Right kidney (tissue), 1 donor: ENCODE measurements at regions not wholly inside any gene's neighbourhood (a gene's known extent, or its start where the extent isn't known, plus 50 kb on each side); places are given as distances from the start of the nearest gene placed in this dataset.
"Not testable (repeated sequence)": the region's sequence is repeated elsewhere in the genome, so short reads cannot be mapped to it uniquely, and the experiment has no call there.

Experiments used
- DNase-seq: peaks from one replicate; pipeline ENCODE4 v3.0.0-alpha.2; 2016

GRCh38 chr13:112145551-112146360 is 78.8 kb downstream of the SOX1 start:
- DNase-seq: no peak

- no peak for DNase-seq
These were observed 83.4 kb downstream of the SOX1 start for GRCh38 chr13:112150352-112150751.

- DNase-seq: no peak
These were observed 85.9 kb downstream of the SOX1 start for GRCh38 chr13:112152846-112153245.

DNA sequence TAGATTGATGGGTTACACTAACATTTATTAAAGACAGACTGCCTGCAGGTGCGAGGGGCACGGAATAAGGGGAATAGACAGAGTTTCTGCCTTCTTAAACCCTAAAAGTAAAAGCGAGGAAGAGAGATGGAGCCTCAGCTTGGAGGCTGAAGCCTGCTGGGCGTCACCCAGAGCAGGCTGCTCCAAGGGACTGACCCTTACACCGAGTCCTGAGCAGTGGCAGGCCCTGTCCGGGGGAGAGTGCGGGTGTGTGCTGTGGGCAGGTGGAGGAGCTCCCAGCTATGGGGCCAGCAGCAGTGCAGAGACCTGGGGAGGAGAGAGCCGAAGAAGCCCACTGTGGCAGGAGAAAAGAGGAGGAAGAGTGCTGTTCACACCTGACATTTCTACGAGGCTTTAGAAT is 86.4 kb downstream of the SOX1 start:
- DNase-seq: no peak

DNA sequence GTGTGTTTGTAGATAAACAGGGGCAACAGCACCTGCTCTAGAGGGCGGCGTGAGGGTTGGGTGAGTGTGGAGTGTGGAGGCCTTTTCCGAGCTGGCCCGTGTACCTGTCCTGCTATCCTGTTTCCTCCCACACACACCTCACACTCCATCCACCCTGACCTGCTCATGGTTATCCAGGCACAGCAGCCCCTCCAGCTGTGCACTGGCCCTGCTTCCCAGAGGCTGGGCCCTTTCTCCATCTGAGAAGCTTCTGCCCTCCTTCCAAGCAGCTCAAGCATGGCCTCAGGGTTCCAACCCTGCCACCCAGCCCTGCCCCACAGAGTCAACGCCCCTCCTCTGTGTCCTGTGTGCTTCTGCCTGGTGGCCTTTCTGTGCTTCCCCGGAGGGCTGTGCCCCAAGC is 86.9 kb downstream of the SOX1 start:
- no peak for DNase-seq

GRCh38 chr13:112154301-112155060 is 87.5 kb downstream of the SOX1 start:
- DNase-seq: no peak

DNA sequence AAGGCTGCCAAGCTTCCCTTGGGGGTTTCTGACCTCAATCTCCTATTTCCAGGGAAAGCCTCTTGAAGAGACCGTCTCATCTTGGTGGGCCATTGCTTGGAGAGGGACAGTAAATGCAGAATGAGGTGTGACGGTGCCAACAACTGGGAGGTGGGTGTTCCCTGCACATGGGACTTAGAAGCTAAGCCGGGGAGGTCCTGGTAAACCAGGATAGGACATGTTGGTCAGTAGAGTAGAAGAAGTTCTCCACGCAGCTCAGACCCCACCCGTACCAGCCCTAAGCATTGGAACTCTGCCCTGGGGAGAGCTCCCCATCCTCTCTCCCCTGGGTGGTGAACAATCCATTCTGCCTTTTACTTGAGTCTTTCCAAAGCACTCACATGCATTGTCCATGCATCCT is 92.0 kb downstream of the SOX1 start:
- no peak for DNase-seq

DNA sequence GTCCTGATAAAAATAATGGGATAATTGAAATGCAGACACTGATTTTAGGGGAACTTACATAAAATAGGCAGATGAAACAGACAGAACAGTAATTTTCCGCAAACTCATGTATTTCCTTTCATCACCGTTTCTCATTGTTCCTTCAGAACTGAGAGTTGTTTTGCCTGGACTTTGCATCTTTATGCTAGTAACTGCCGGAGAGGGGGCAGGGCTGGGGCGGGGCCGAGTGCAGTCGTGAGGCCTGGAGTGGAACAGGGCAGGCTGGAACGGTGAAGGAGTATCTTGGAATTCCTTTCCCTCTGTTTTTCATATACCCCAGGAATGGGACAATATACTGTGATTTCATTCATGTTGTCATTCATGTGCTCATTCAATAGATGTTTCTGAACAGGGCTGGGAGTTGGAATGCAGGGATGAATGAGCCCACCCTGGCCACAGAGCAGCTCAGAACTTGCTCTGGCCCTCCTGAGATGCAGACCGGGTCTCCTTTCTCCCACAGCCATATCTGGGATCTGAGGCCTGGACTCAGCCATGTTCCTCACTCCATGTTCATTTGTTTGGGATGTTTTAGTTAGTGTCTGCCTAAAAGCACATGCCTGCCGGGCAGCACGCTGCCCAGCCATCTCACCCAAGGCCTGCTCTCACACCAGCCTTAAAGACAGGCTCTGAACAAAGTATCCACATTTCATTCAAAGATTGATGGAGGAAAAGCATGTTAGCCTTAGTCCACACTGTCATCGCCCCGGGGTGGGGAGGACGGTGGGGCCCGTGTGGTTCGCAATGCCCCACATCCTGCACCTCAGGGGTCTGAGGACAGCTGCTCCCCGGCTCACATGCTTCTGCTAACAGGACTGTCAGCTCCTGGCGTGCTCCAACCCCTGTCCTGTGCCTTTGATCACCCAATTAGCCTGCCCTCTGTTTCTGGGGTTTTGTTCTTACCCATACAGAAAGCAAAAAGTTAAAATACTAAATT is 92.9 kb downstream of the SOX1 start:
- DNase-seq: no peak

- DNase-seq: no peak
These were observed 93.6 kb downstream of the SOX1 start for GRCh38 chr13:112160558-112160957.

DNA sequence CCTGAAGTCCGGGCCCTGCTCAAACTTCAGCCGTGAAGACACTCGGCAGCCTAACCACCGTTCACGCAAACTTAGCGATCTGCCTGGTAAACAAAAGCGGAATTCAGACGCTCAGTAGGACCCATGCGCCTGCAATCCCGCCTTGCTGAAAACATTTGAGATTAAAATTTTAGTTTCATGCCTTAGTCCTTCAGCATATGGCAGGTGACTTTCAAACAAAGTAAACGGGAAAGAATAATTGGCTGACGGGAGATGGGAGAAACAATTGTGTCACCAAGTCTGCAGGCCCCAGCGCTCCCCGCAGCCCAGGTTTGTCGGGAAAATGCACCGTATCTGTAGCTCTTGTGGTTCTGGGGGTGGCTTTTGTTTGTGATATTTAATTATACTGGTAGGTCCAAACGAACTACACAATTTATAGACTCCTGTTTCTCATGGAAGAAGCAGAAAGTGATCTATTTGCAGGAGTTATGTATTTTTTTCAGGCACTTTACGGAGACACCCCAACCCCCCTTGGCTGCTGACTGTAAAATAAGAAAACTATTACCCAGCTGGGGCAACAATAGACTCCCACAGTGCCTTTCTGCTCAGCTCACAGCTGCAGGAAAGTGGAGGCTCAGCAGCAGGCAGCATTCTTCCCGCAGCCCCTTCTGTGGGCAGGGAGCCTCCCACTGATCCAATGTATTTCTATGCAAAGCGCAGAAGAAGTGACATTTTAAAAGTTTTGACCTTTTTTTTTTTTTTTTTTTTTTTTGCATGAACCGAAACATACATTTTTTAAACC is 94.8 kb downstream of the SOX1 start:
- DNase-seq: no peak

DNA sequence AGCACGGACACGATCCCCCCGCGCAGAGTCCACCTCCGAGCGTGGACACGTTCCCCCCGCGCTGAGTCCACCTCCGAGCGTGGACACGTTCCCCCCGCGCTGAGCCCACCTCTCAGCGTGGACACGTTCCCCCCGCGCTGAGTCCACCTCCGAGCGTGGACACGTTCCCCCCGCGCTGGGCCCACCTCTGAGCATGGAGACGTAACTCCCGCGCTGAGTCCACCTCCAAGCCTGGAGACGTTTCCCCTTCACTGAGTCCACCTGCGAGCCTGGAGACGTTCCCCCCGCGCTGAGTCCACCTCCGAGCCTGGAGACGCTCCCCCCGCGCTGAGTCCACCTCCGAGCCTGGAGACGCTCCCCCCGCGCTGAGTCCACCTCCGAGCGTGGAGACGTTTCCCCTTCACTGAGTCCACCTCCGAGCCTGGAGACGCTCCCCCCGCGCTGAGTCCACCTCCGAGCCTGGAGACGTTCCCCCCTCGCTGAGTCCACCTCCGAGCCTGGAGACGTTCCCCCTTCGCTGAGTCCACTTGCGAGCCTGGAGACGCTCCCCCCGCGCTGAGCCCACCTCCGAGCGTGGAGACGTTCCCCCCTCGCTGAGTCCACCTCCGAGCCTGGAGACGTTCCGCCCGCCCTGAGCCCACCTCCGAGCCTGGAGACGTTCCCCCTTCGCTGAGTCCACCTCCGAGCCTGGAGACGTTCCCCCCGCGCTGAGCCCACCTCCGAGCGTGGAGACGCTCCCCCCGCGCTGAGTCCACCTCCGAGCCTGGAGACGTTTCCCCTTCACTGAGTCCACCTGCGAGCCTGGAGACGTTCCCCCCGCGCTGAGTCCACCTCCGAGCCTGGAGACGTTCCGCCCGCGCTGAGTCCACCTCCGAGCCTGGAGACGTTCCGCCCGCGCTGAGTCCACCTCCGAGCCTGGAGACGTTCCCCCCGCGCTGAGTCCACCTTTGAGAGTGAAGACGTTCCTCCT is 97.0 kb downstream of the SOX1 start:
- not testable (repeated sequence) for DNase-seq

DNA sequence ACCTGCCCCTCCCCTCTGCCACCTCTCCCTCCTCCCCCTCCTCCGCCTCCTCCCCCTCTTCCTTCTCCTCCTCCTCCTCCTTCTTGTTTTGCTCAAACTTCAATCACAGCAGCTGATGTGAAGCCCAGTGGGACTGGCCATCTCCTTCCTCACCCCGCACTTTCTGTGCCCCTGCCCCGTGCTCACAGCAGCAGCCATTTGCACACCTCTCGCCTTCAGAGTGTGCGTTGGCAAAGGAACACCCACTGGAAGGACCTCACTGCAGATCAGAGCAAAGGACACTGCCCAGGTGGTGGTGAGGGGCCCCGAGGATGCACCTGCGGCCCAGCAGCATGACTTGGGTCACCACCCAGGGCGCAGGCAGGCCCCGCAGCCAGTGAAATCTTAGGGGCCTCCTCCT is 98.8 kb downstream of the SOX1 start:
- no peak for DNase-seq

DNA sequence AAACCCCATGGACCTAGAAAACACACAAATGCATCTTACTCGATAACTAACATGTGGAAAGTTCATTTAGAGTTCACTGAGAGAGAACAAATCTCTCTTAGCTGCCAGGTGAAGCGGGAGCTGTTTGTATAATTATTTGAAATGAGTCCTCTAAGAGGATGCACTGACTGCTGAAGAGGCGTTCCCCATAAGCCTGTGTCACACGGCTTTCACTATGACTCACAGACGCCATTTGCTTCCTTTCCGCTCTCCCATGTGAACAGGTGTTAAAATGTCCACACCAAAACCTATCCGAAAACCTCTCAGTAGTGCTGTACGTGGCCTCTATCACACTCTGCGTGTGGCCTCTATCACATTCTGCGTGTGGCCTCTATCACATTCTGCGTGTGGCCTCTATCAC is 101.8 kb downstream of the SOX1 start:
- no peak for DNase-seq

DNA sequence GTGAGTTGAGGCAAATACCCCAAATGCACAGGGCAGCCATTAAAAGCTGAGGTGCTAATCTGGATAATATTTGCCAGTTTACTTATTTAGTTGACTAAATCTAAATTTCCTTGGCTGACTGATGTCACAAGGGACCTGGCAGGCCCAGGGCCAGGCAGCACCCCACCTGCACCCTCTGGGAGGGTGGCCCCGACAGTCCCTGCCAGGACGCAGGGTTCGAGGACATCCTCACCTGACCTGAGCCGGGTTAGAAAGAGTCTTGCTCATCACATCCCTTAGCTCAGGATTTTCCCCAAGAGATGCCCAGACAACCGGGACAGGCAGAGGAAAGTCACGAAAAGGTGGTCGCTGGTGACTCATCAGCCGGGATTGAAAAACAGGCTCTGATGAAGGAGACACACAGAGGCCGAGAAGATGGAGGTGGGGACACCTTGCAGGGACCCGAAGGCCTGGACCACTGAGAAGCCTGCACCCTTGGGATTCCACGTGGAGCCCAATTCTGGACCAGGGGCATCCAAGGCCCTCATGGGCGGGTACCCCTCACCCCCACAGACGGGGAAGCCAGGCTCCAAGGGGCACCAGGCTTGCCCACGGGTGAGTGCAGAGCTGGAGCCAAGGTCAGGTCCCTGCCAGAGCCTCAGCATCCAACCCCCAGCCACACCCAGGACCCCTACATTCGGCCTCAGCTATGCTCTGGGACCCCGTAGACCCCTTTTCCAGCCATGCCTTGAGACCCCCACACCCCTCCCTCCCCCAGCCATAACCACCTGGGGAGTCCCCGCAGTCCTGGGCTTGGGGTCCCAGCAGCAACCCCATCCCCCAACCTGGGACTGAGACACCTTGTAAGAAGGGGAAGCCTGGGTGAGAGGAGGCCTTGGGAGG is 103.2 kb downstream of the SOX1 start:
- DNase-seq: no peak

GRCh38 chr13:112170823-112171569 is 104.0 kb downstream of the SOX1 start:
- DNase-seq: no peak

DNA sequence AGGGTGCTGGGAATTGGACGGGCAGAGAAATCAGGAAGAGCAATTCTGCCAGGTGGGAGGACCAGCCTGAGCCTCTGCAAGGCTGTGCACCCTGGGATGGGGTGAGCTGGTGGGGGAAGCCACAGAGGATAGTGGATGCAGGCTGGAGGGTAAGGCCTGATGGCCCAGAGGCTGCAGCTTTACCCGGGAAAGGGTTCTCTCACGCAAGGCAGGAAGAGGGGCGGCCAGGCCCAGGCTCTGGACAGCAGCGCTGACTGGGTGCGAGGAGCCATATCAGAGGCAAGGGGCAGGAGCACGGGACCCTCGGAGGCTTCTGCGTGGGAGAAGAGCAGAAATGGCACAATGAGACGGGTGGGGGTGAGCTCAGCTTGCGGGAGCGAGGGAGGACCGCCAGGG is 104.6 kb downstream of the SOX1 start:
- no peak for DNase-seq

- no peak for DNase-seq
These were observed 105.1 kb downstream of the SOX1 start for GRCh38 chr13:112172017-112172416.

- DNase-seq: no peak
These were observed 105.8 kb downstream of the SOX1 start for GRCh38 chr13:112172641-112173251.
